ENCODE measurements at regions not wholly inside any gene's neighbourhood (a gene's known extent, or its start where the extent isn't known, plus 50 kb on each side); places are given as distances from the start of the nearest gene placed in this dataset.
A peak's percentile ranks its signal among the peaks of the same experiment; 100 is the strongest.
"Not testable (repeated sequence)": the region's sequence is repeated elsewhere in the genome, so short reads cannot be mapped to it uniquely, and the experiment has no call there.

DNA sequence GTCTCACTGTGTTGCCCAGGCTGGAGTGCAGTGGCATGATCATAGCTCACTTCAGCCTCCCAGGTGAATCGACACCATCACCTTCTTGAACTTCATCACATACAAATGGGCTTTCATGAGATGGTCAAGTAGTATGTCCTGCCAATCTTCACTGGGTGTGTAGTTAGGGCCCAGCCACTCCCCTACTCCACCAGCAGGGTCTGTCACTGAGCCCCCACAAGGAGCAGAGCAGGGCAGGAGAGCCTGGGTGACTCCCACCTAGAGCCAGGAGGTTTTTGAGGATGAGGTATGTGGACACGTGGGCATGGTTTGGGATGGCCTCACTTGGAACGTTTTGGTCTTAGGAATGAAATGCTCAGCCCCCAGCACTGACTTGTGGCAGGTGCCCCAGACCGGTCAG, 4037.7 kb upstream of the TPTE start:
- not testable (repeated sequence) for DNase-seq (ENCODE audit: low read depth in 2 of 2)

DNA sequence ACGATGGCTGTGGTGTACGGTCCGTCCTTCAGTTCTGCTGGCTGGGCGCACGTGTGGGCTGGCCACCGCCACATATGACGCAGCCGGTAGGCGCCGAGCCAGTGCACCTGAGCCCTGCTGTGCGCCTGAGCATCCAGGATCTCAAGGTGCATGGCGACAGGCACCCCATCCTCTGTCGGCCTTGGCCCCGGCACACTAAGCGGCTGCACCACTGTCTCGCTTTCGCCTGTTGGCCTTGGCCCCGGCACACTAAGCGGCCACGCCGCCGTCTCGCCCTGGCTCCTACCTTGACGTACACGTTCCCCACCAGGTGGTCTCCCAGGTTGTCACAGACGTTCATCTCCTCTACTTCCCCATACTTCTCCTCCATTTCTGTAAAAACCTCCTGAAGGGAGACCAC, 4034.6 kb upstream of the TPTE start:
- DNase-seq (ENCODE audit: low read depth in 2 of 2): not testable (repeated sequence)

DNA sequence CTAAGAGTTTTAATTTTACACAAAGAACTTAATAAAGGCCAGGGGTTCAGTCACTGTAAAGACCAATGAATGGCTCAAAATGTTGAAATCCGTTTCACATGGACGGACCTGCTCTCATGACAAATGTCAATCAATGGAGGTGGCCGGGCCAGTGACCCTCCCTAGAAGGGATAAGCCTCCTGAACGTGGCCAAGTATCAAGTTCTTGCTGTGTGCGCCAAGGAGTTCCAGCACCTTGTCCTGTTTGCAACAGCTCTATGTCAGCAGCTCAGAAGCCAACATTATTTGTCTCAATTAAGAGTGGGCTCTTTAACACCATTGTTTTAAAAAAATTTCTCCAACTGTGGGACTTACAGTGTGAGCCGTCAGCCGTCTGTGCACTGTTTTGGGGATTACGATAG, 4028.7 kb upstream of the TPTE start:
- not testable (repeated sequence) for DNase-seq (ENCODE audit: low read depth in 2 of 2)

DNA sequence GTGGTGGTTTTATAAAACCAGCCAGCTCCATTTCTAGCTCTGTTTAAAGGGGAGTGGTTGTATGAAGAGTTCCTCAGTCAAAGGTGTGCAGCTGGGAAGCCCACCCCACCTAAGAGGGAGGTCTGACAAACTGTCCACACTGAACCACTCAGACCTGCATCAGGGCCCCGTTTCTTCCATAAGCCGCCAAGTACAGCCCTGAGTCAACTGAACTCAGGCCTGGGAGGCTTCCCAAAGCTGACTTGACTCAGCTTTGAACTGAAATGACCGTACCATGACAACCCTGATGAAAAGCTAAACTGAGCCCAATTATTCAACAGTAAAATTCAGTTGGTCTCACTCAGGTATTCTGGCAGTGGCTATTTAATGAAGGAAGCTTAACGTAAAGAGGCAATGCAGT, 4027.4 kb upstream of the TPTE start:
- not testable (repeated sequence) for DNase-seq (ENCODE audit: low read depth in 2 of 2)

DNA sequence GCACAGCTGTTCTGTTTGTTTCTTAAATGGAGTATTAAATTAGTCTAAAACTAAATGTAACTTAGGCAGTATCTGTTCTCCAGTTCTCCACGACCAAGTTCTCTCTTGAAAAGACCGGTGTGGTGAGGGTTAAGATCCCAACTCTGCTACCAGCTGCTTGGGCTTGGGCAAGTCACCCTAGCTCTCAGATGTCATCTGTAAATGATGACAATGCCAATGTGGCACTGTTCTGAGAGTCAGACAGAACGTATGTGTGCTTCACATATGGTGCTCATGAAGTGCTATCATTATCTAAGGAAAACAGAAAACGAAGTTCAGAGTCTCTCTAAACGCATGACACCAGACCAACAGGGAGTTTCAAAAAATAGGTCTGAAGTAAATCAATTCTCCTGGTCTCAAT, 4025.0 kb upstream of the TPTE start:
- not testable (repeated sequence) for DNase-seq (ENCODE audit: low read depth in 2 of 2)

DNA sequence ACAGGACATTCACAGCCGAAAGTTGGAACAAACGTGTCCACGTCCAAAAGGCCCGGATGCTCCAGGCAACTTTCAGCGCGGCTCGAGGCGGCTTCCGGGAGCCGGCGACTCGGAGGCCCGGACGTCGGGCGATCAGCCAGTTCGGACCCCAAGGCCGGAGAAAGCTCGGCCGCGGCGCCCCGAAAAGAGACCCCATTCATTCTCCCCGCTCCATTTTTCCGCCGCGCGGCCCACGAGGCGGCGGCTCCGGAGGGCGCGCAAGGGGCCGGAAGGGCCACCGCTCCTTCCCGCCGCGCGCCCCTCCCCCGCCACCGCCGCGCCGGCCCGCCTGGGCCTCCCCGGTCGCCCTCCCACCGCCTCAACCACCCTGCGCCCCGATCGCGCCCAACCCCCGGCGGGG, 4022.7 kb upstream of the TPTE start:
- peak in 1 of 2 donors; percentile 4 for DNase-seq (ENCODE audit: low read depth in 2 of 2)

DNA sequence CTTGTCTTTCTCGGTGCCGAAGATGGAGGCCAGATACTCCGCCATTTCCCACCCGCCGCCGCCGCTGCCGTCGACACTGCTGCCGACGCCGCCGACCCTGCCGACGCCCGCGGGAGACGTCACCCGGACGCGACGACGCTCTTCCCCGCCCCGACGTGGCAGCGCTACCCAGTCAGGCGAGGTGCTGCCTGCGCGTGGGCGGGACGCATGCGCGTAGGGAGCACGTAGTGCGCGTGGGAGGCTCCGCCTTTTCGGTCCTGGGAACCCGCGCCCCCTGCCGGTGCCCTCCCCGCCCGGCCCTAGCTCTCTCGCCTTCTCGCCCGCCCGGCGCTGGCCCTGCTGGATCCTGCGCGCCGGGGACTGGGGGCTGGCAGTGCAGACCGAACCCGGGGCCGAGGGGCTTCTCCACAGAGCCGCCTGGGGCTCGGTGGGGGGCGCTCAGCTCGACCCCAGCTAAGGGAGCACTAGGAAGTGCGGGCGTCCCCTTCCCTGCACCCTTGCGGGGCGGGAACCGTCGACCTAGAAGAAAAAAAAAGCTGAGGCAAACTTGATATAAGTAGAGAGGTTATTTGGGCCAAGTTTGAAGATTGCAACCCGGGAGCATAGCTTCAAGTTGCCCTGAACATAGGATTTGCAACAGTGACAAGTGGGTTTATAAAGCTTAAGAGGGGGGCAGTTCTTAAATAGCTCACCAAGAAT, 4022.1 kb upstream of the TPTE start:
- peak in 1 of 2 donors; percentile 69 for DNase-seq (ENCODE audit: low read depth in 2 of 2)

DNA sequence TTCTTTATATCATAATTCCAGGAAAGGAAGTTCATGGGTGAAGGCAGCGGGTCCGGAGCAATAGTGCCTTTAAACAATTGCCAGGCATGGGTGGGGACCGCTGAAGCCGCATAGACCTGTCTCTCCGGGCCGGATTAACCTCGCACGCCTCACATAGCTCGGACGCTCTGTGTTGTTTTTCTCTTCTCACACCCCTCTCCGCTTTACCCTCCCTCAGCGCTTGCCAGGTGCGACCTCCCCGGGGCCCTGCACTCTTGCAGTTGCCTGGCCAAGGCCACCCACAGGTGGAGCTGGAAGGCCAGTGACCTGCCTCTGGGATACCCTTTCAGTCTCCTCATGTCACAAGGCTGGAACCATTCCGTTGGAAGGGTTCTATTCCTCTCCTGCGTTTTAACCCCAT, 4021.5 kb upstream of the TPTE start:
- DNase-seq (ENCODE audit: low read depth in 2 of 2): not testable (repeated sequence)

DNA sequence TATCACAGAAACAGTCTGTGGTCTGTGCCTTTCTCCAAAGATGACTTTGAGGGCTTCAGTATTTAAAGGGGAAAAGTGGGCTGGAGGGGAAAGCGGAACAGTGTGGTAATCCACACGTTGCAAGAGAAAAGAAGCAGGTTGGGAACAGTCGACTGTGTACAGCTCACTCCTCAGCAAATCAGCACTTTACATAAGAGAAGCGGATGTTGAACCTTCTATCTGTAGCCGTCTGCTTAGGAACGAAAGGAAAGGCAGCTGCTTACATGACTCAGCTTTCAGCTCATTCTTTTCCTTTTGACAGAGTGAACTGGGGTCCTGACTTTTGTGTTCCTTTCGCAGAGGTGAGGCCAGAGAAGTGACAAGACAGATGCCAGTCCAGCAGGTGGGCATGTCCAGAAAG, 4020.7 kb upstream of the TPTE start:
- not testable (repeated sequence) for DNase-seq (ENCODE audit: low read depth in 2 of 2)

DNA sequence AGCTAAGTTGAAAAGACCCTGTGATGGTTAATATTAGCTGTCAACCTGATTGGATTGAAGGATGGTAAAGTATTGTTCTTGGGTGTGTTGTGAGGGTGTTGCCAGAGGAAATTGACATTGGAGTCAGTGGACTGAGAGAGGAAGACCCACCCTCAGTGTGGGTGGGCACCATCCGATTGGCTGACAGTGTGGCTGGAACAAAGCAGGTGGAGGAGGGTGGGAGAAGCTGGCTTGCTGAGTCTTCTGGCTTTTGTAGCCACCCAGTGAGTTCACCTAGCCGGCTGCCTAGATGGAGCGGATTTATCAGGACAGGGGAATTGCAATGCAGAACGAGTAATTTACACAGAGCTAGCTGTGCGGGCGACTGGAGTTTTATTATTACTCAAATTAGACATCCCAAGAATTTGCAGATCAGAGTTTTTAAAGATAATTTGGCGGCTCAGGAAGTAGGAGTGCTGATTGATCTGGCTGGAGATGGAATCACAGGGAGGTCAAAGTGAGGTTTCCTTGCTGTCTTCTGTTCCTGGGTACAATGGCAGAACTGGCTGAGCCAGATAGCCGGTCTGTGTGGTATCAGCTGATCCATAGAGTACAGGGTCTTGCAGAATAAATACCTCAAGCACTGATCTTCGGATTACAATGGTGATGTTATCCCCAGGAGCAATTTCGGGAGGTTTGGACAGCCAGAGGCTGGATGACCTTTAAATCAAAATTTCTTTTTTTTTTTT, 4015.1 kb upstream of the TPTE start:
- not testable (repeated sequence) for DNase-seq (ENCODE audit: low read depth in 2 of 2)

DNA sequence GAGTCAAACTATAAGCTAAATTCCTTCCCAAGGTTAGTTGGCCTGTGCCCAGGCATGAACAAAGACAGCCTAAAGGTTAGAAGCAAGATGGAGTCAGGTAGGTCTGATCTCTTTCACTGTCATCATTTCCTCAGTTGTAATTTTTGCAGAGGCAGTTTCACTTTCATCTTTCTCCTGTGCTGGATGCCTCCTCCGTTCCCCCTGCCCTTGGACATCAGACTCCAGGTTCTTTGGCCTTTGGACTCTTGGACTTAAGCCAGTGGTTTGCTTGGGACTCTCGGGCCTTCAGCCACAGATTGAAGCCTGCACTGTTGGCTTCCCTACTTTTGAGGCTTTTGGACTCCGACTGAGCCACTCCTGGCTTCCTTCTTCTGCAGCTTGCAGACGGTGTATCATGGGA, 4013.8 kb upstream of the TPTE start:
- DNase-seq (ENCODE audit: low read depth in 2 of 2): not testable (repeated sequence)

DNA sequence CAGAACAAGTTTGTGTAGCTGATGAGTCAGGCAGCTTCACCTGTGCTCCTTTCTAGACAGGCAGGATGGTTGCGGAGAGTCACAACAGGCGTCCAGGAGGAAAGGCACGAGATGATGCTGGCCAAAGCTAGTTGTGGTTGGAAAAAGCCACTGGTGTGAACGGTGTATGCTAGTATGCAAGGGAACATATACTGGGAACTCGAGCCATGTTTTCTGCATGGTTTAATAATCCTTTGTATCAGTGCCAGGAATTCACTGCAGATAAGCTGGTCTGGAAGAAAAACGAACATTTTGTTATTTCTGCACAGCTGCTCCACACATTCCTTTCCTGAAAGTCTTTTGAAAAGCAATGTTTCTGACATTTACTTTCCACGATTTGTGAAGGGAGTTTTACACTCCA, 3999.6 kb upstream of the TPTE start:
- DNase-seq (ENCODE audit: low read depth in 2 of 2): not testable (repeated sequence)

DNA sequence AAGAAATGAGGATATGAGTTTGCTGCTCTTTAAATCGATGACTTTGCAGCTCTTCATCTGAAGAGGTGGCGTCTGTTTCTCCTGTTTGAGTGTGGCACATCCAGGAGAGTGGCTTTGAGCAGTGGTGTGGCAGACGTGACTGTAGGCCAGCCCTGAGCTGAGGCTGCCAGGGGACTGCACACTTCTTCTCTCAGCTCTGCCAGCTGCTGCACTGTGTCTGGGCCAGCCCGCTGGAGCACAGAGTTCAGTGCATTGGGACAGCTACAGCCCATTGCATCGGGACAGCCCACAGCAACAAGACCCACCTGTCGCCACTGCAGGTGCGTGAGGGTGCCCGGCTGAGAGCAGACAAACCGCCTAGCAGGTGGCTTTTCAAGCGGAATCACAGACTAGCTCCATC, 3995.2 kb upstream of the TPTE start:
- not testable (repeated sequence) for DNase-seq (ENCODE audit: low read depth in 2 of 2)

DNA sequence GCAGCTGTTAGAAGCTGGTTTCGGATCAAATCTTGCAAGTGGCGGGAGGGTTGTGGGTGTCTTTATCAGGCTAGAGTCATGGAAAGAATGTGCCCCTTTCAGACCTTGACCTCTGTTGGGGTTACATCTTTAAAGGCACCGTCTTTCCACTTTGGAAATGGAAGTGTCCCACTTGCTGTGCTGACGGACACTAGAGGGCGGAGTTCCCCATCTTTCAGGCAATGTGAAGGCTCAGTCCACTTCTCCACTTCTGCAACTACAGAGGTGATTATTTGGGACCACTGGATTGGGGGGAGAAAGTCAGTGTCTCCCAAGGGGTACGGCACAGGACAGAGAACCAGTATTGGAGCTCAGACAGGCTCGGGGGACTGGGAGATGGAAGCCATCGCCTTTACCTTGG, 3990.7 kb upstream of the TPTE start:
- not testable (repeated sequence) for DNase-seq (ENCODE audit: low read depth in 2 of 2)

DNA sequence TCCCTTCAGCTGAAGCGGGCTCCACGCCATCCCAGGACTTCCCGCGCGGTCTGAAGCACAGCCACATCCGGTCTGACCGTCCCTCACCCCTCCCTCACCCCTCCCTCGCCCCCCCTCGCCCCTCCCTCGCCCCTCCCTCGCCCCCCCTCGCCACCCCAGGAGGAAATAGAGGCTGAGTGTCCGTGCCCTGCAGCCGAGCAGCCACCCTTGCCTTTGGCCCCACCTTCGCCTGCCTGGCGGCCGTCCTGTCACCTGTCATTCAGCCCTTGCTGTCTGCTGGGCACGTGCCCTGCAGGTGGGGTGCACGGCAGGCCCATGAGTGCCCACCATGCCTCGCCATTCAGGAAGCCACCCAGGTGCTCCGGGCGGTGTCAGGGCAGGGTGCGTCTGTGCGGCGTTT, 3988.1 kb upstream of the TPTE start:
- not testable (repeated sequence) for DNase-seq (ENCODE audit: low read depth in 2 of 2)

DNA sequence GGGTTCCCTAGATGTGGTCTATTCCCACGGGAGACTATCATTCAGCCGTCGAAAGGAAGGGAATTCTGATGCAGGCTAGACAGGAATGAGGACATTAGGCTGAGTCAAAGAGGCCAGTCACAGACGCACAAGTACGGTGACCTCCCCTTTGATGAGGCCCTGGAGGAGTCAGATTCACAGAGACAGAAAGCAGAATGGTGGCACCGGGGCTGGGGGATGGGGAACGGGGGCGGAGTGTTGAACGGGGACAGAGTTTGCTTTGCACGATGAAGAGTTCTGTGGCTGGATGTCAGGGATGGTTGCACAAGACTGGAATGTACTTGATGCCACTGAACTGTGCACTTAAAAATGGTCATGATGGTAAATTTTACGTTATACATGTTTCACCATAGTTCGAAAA, 3983.1 kb upstream of the TPTE start:
- not testable (repeated sequence) for DNase-seq (ENCODE audit: low read depth in 2 of 2)

DNA sequence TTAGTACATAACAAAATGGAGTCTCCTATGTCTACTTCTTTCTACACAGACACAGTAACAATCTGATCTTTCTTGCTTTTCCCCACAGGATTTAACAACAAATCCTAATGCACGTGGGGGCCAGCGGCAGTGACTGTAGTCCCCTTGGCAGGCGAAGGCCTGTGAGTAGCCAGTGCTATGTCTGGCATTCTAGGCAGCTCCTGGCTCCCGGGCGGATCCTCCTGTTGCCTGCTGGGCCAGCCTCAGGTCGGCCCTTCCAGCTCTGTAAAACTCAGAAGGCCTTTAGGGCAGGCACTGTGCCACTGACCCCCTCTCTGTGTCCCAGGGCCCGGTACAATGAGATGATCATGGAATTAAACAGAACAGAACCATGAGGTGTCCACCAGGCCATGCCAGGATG, 3981.7 kb upstream of the TPTE start:
- not testable (repeated sequence) for DNase-seq (ENCODE audit: low read depth in 2 of 2)

DNA sequence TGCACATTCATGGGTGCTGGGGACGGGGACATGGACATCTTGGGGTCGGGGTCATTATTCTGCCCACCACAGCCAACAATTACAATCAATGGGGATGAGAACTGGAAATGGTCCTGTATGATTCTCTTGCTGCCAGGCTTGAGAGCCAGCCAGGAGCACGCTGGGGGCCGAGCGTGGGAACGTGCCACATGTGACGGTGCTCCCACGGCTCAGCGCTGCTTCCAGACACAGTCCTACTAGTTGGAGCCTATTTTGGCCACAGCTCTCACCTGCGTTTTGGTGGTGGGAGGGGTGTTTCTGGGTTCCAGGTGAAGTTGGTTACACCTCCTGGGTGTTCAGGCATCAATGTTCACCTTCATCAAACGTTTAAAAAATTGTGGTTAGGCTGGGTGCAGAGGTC, 3980.3 kb upstream of the TPTE start:
- DNase-seq (ENCODE audit: low read depth in 2 of 2): not testable (repeated sequence)

DNA sequence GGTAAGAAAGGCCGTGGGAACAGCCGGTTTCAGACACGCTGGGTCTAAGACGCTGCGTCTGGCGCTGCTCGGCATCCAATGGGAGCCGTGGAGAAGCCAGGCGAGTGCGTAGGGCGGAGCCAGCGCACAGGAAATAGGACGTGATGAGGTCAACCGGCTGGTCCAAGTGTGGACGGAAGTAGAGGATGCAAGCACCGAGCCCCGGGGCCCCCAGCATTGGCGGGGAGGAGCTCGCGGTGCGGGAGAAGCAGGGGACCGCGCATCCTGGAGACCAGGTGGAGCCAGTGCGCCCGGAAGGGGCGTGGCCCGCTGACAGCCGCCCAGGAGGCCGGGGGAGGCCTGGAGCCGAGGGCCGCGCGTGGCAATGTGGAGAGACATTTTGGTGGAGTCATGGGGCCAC, 3976.1 kb upstream of the TPTE start:
- DNase-seq (ENCODE audit: low read depth in 2 of 2): not testable (repeated sequence)

DNA sequence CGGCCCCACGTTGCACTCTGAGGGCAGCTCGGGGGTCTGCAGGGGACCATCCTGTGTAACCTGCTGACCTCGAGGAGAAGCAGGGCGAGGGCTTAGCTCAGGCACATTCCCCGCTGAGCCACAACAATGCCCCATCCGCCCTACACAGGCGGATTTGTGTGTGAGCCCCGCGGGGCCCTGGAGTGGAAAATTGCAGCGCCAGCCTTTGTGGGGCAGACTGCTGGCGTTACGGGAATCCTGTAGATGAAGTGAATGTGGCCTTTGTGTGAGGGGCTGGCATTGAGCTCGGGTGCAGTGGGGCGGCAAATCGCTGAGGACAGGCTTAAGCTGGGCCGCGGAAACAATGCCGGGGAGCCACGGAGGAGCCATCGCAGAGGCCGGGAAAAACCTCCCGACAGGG, 3970.3 kb upstream of the TPTE start:
- DNase-seq (ENCODE audit: low read depth in 2 of 2): not testable (repeated sequence)

DNA sequence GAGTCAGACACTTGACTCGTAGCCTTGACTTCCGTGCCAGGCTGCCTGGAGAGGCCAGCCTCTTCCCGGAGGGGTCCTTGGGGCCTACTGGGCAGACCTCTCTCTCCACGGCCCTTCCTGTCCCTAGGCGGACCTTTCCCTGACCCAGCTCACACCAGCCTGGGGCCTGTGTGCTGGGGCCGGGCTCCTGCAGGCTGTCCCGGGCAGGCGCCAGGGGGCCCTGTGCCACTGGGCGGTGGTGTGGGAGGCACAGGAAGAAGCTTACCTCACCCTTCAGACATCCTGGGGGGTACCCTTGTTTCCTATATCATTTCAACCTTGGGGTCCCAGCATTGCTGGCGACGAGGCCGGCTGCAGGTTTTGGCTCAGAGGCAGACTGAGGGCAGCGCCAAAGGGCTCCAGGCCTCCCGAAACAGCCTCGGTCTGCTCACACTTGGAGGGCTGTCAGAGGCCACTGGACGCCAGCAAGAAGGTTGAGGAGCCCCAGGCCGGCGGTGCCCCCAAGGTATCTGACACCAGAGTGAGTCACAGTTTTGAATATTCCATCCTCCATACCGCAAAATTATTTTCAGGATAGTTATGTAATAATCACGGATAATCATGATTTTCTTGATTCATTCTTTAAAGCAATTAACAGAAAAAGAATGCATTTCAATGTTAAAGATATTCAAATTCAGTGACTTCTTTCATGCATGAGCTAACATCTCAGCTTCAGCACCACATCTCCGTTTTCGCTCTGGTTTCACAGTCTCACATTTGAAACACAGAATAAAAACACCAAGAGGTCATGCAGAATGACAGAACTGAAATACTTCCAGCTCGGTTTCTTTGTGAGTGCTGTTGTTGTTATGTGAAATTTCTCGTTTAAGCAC, 3967.6 kb upstream of the TPTE start:
- DNase-seq (ENCODE audit: low read depth in 2 of 2): not testable (repeated sequence)

DNA sequence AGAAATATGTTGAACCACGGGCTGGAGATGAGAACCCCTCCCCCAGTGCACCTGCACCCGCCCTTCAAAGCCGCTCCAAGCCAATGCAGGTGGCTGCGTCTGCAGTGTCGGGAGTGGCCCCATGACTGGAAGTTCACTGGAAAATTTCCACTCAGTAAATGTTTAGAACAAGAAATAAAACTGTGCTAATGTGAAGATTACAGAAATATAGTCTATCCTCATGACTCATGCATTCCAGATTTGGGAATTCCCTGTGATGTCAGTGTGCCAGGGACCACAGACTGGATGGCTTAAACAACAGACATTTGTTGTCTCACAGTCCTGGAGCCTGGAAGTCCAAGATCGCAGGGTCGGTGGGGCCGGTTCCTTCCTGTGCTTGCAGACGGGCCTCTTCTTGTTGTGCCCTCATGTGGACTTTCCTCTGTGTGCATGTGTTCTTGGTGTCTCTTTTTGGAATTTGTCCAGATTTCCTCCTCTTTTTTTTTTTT, 3967.0 kb upstream of the TPTE start:
- DNase-seq (ENCODE audit: low read depth in 2 of 2): not testable (repeated sequence)

Measured in stimulated activated CD8-positive, alpha-beta memory T cell treated with anti-CD3 and anti-CD28 coated beads, Interleukin-15, amount 100 ng/mL, for 48 hours (primary cell).